ENCODE measurements at regions not wholly inside any gene's neighbourhood (a gene's known extent, or its start where the extent isn't known, plus 50 kb on each side); places are given as distances from the start of the nearest gene placed in this dataset.

- no peak overlapping the region for H2BK120ac ChIP-seq (replicated peaks; ENCODE audit: low read depth, low read length)
- H3K27me3 ChIP-seq (replicated peaks in 1 of 4; ENCODE audit: control insufficient read depth in 3 of 4, extremely low read depth in 1 of 4, insufficient read depth in 3 of 4, low read length in 3 of 4): no peaks in the 10 kb centered on the region
- H4K5ac ChIP-seq (ENCODE audit: insufficient read length, low read depth, low read length): no peak overlapping the region
- H2BK15ac ChIP-seq (ENCODE audit: low read length): no peak overlapping the region
- 93% methylated on average over 2 of the region's 2 CpGs; no CpG with 5 or more reads in 1 of the 2 experiments for WGBS, 2 experiments (ENCODE audit: extremely low coverage in 1 of 2, insufficient coverage in 1 of 2, insufficient read length in 1 of 2, insufficient replicate concordance in 2 of 2, low coverage in 1 of 2, low lambda C conversion rate in 2 of 2, missing lambda C conversion rate in 1 of 2)
- no peak overlapping the region for H2BK5ac ChIP-seq (ENCODE audit: low read depth, low read length)
- H3K4ac ChIP-seq (replicated peaks; ENCODE audit: insufficient read length, low read depth, low read length): no peak overlapping the region
- H3K18ac ChIP-seq (ENCODE audit: extremely low read depth, low read length): no peak overlapping the region
- no peak overlapping the region for H4K91ac ChIP-seq (replicated peaks; ENCODE audit: insufficient read length, low read length)
- no peak overlapping the region for H4K8ac ChIP-seq (ENCODE audit: extremely low read depth, insufficient read depth, low read length)
- no peak overlapping the region for H3K27ac ChIP-seq (ENCODE audit: low read depth, low read length)
- DNase-seq (ENCODE audit: low read depth in 1 of 2, low spot score in 2 of 2): no peak
- H3K9ac ChIP-seq (replicated peaks in 1 of 4; ENCODE audit: extremely low read depth in 1 of 4, low read depth in 3 of 4, low read length in 3 of 4): no peak overlapping the region
- no peak overlapping the region for H3K14ac ChIP-seq (ENCODE audit: insufficient read length)
- H3K4me2 ChIP-seq (ENCODE audit: insufficient read depth in 1 of 2, low read depth in 2 of 2, low read length in 2 of 2): no peak overlapping the region
- FAIRE-seq: no peak
- H2AFZ ChIP-seq (ENCODE audit: low read length): no peak overlapping the region
- H3K4me3 ChIP-seq (ENCODE audit: extremely low read depth in 1 of 4, insufficient read depth in 2 of 4, low read depth in 3 of 4, low read length in 4 of 4): no peak overlapping the region
- no peak overlapping the region for H3K56ac ChIP-seq (replicated peaks; ENCODE audit: insufficient read length, low read depth, low read length)
- no peaks in the 10 kb centered on the region for H3K9me3 ChIP-seq (ENCODE audit: insufficient read depth in 2 of 2, low read depth in 1 of 2, low read length in 1 of 2)
- H2AK5ac ChIP-seq (ENCODE audit: low read depth, low read length): no peak overlapping the region
- no peak overlapping the region for H2BK20ac ChIP-seq (ENCODE audit: low read length)
- ChIA-PET CTCF (ENCODE audit: partially characterized antibody) (interaction anchor here (1.1 to 3.4 kb wide), 2 partner anchors 9 to 12 kb away, joined by 3 to 24 read pairs; no protein-coding TSS in a partner anchor), POLR2A (ENCODE audit: partially characterized antibody) (no interaction called here)
- H3K23me2 ChIP-seq (ENCODE audit: low read depth, low read length): no peaks in the 10 kb centered on the region
- no peak overlapping the region for H2BK12ac ChIP-seq (ENCODE audit: low read depth, low read length)
- H3K36me3 ChIP-seq (ENCODE audit: control insufficient read depth in 2 of 4, insufficient read depth in 4 of 4, low read length in 3 of 4): no peaks in the 10 kb centered on the region
- H3K79me2 ChIP-seq (ENCODE audit: control insufficient read depth in 1 of 2, insufficient read depth in 2 of 2, low read length in 2 of 2): no peaks in the 10 kb centered on the region
- H4K20me1 ChIP-seq (replicated peaks in 1 of 2; ENCODE audit: control insufficient read depth in 1 of 2, insufficient read depth in 2 of 2, low read length in 2 of 2): no peaks in the 10 kb centered on the region
- no peaks in the 10 kb centered on the region for H3K79me1 ChIP-seq (ENCODE audit: low read depth, low read length)
- peaks cover 0 to 2% (median under 1%) of the 10 kb centered on the region in 4 experiments; a peak in 2 of 7 replicates for H3K4me1 ChIP-seq (replicated peaks in 1 of 4; ENCODE audit: control insufficient read depth in 3 of 4, insufficient read depth in 4 of 4, low read length in 3 of 4)
- H3K23ac ChIP-seq (ENCODE audit: insufficient read length): no peak overlapping the region
These were observed 430.2 kb downstream of the DMAC1 start for GRCh38 chr9:7369384-7369821.

All from H1 (cell line).